ENCODE measurements at regions not wholly inside any gene's neighbourhood (a gene's known extent, or its start where the extent isn't known, plus 50 kb on each side); places are given as distances from the start of the nearest gene placed in this dataset.

GRCh38 chr18:27394687-27395086 is 209.6 kb upstream of the CHST9 start:
- TF ChIP-seq POLR2A (IDR thresholded peaks at IDR 0.05; ENCODE audit: low read depth, low read length) (no peak), TAF1 (IDR thresholded peaks at IDR 0.05; ENCODE audit: borderline replicate concordance, low read depth, low read length) (no peak)

Data from GM12892 (cell line).